ENCODE measurements at regions not wholly inside any gene's neighbourhood (a gene's known extent, or its start where the extent isn't known, plus 50 kb on each side); places are given as distances from the start of the nearest gene placed in this dataset.
"Not testable (repeated sequence)": the region's sequence is repeated elsewhere in the genome, so short reads cannot be mapped to it uniquely, and the experiment has no call there.

DNA sequence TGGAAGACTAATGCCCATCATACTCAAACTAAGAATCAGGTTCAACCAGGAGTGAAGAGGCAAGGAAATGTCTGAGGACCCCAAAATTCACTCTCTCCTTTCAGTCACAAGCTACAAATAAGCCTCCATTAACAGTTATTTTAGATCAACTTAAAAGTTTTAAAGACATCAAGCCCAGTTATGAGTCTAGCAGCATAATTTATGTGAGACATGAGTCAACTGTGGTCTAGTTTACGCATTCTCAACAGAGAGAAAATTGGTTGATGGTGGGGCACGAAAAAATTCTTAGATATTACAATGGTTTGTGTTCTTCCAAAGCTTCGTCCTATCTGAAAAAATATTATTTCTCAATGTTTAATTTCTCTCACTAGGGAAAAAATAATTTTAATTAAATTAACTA lies 204.9 kb upstream of the NT5E start:
- CTCF ChIA-PET, result no interaction called here
- POLR2A ChIA-PET (ENCODE audit: low non-redundant PET), result no interaction called here
- H3K27ac ChIP-seq, result no peak overlapping the region
- no peak for DNase-seq (ENCODE audit: low spot score)
- TF ChIP-seq, protein P1, sequence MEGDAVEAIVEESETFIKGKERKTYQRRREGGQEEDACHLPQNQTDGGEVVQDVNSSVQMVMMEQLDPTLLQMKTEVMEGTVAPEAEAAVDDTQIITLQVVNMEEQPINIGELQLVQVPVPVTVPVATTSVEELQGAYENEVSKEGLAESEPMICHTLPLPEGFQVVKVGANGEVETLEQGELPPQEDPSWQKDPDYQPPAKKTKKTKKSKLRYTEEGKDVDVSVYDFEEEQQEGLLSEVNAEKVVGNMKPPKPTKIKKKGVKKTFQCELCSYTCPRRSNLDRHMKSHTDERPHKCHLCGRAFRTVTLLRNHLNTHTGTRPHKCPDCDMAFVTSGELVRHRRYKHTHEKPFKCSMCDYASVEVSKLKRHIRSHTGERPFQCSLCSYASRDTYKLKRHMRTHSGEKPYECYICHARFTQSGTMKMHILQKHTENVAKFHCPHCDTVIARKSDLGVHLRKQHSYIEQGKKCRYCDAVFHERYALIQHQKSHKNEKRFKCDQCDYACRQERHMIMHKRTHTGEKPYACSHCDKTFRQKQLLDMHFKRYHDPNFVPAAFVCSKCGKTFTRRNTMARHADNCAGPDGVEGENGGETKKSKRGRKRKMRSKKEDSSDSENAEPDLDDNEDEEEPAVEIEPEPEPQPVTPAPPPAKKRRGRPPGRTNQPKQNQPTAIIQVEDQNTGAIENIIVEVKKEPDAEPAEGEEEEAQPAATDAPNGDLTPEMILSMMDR (conservative IDR thresholded peaks at IDR 0.05; ENCODE audit: low read depth), result no peak

DNA sequence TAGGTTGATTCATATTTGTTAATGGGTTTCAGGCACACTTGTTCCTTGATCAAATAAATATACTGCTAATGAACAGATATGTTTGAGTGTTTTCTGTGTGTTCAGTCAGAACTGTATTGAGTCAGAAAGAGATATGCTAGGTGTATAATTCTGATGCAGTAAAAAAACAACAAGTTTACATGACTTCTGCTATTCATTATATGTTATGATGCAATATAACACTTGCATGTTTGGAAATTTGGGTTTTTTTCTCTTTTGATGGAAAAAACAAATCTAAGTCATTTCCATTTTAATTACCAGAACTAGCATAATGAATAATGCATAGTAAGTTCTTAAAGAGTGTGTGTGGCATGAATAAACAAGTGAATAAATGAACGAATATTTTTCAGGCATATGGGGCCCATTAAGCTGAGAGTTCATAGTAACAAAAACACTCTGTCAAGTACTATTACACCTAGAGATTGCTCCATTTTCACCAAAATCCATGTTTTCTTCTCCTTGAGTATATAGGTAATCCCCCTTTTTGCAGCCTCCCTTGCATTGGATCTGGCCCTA lies 208.3 kb upstream of the NT5E start:
- POLR2A ChIA-PET (ENCODE audit: low non-redundant PET), result no interaction called here
- H3K27ac ChIP-seq, result no peak overlapping the region
- CTCF ChIA-PET, result interaction anchor here (0.8 kb wide), 1 partner anchor 82 kb away, joined by 4 read pairs; no protein-coding TSS in a partner anchor
- TF ChIP-seq, protein P1 (conservative IDR thresholded peaks at IDR 0.05; ENCODE audit: low read depth), result no peak
- no peak for DNase-seq (ENCODE audit: low spot score)

DNA sequence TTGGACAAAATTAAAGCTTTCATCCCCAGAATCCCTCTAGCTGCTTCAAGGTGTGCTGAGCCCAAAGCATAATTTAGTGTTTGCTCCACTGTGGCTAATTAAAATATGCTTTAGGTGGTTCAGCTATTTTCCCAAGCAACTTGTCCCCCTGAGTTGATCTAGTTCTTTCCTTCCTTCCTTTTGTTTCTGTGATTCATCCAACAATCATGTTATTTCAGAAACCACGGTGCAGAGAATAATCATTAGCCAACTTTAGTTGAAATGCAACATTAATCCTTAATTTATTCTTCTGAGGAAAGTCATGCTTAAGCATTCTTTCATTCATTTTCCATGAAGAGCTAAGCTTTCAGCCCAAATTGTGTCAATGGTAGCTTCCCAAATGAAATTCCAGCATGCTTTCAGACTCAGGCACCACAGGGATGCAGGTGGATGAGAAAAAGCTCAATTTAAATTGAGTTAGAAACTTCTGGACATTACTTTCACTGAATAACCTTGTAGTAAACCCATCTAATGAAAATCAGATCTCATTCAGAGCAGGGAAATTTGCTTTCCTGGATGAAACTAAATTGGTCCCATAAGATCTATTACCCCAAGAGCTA lies 209.0 kb upstream of the NT5E start:
- POLR2A ChIA-PET (ENCODE audit: low non-redundant PET), result no interaction called here
- TF ChIP-seq, protein P1 (conservative IDR thresholded peaks at IDR 0.05; ENCODE audit: low read depth), result no peak
- CTCF ChIA-PET, result interaction anchor here (0.6 to 0.8 kb wide), 2 partner anchors 83 to 672 kb away, joined by 3 to 4 read pairs; no protein-coding TSS in a partner anchor
- no peak overlapping the region for H3K27ac ChIP-seq
- no peak for DNase-seq (ENCODE audit: low spot score)

DNA sequence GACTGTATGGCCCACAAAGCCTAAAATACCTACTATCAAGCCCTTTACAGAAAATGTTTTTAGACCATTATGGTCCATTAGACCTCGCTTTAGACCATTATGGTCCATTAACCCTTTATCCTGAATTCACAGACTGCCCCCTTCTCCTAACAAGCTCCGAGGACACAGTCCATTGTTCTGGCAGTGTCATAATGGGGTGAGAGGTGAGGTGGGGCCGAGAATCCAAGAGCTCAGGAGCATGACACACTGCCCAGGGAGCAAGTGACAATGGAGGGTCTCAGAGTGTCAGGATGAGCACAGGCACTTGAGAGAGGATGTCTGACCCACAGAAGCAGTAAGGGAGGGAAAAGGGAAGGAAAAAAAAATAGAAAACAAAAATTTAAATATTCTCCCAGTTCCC lies 212.4 kb upstream of the NT5E start:
- no peak overlapping the region for H3K27ac ChIP-seq
- DNase-seq (ENCODE audit: low spot score), result no peak
- ChIA-PET POLR2A (ENCODE audit: low non-redundant PET) (no interaction called here), CTCF (no interaction called here)
- TF ChIP-seq, protein P1 (conservative IDR thresholded peaks at IDR 0.05; ENCODE audit: low read depth), result no peak

DNA sequence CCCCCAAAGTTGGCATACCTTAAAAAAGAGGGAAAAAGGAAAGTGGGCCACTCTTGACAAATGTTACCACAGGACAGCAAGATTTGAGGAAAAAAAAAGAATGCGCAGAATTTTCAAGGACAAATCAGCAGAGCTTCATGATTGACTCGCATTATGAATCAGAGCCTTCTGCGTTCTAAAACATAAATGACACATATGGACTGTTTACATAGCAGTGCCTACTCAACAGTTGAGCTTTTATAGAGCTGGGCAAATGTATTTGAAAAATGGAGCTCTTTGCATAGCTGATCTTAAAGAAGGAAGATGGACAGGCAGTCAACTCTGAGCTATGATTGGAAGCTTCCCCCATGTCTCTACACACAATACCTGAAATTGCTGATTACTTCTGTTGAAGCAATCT lies 213.2 kb upstream of the NT5E start:
- POLR2A ChIA-PET (ENCODE audit: low non-redundant PET), result no interaction called here
- CTCF ChIA-PET, result no interaction called here
- no peak for DNase-seq (ENCODE audit: low spot score)
- TF ChIP-seq, protein P1 (conservative IDR thresholded peaks at IDR 0.05; ENCODE audit: low read depth), result no peak
- H3K27ac ChIP-seq, result no peak overlapping the region

DNA sequence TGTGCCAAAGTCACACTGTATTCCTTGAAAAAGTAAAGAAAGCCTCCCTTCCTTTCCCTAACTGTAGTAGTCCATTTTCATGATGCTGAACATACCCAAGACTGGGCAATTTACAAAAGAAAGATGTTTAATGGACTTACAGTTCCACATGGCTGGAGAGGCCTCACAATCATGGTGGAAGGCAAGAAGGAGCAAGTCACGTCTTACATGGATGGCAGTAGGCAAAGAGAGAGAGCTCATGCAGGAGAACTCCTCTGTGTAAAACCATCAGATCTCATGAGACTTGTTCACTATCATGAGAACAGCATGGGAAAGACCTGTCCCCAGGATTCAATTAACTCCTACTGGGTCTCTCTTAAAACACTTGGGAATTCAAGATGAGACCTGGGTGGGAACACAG lies 222.5 kb upstream of the NT5E start:
- DNase-seq (ENCODE audit: low spot score); CTCF ChIA-PET; POLR2A ChIA-PET (ENCODE audit: low non-redundant PET); H3K27ac ChIP-seq: not testable (repeated sequence)

DNA sequence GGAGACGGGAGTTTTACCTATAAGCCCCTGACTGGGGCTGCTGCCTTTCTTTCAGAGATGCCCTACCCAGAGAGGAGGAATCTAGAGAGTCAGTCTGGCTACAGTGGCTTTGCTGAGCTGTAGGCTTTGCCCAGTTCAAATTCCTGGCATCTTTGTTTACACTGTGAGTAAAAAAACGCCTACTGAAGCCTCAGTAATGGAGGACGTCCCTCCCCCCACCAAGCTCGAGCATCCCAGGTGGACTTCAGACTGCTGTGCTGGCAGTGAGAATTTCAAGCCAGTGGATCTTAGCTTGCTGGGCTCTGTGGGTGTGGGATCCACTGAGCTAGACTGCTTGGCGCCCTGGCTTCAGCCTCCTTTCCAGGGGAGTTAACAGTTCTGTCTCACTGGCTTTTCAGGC lies 237.1 kb upstream of the NT5E start:
- H3K27ac ChIP-seq; POLR2A ChIA-PET (ENCODE audit: low non-redundant PET); CTCF ChIA-PET; DNase-seq (ENCODE audit: low spot score): not testable (repeated sequence)

DNA sequence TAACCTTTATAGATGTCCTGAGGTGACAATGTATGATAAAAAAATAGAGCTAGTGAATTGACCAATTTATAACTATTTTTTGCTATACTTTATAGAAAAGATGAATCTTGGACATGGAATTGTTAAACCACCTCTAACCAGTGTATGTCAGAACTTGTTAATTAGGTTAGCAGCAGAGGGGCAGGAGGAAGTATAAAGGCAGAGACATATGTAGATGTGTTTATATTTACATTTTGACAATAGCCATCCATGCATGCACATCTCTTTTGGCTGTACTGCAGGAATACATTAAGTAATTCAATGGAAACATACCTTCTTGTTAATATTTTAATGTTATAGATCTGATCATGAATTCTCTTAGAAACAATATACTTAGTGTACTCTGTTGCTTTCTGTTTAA lies 254.6 kb upstream of the NT5E start:
- no peak overlapping the region for H3K27ac ChIP-seq
- no peak for DNase-seq (ENCODE audit: low spot score)
- TF ChIP-seq, protein P1 (conservative IDR thresholded peaks at IDR 0.05; ENCODE audit: low read depth), result no peak
- ChIA-PET POLR2A (ENCODE audit: low non-redundant PET) (no interaction called here), CTCF (no interaction called here)

Data from RWPE1 (cell line).